ENCODE measurements at regions not wholly inside any gene's neighbourhood (a gene's known extent, or its start where the extent isn't known, plus 50 kb on each side); places are given as distances from the start of the nearest gene placed in this dataset.

GRCh38 chr4:101718810-101719209 is 71.7 kb upstream of the BANK1 start:
- H3K9me3 ChIP-seq (ENCODE audit: low read depth) = no peaks in the 10 kb centered on the region
- no peaks in the 10 kb centered on the region for H3K4me1 ChIP-seq (ENCODE audit: insufficient read depth)
- no peaks in the 10 kb centered on the region for H3K79me2 ChIP-seq
- H3K27ac ChIP-seq = no peak overlapping the region
- H2AFZ ChIP-seq = no peak overlapping the region
- H3K4me2 ChIP-seq = no peak overlapping the region
- TF ChIP-seq EZH2phosphoT487 (IDR thresholded peaks at IDR 0.05; ENCODE audit: low read depth, severe bottlenecking, unreplicated experiment) (no peak), EZH2 (IDR thresholded peaks at IDR 0.05; ENCODE audit: borderline replicate concordance) (no peak), CTCF (IDR thresholded peaks at IDR 0.05; ENCODE audit: poor library complexity) (no peak)
- DNase-seq (ENCODE audit: low spot score) = no peak
- H3K4me3 ChIP-seq = no peak overlapping the region
- no peaks in the 10 kb centered on the region for H3K36me3 ChIP-seq (replicated peaks; ENCODE audit: insufficient read depth, low read depth)
- H4K20me1 ChIP-seq (ENCODE audit: insufficient read depth, poor library complexity, severe bottlenecking) = no peaks in the 10 kb centered on the region
- WGBS (ENCODE audit: low lambda C conversion rate, missing lambda C conversion rate) = 75% methylated on average over 3 of the region's 3 CpGs
- H3K9me2 ChIP-seq (replicated peaks; ENCODE audit: insufficient read depth) = no peaks in the 10 kb centered on the region
- no peaks in the 10 kb centered on the region for H3K27me3 ChIP-seq

- H3K27me3 ChIP-seq = no peaks in the 10 kb centered on the region
- H2AFZ ChIP-seq = no peak overlapping the region
- H3K4me3 ChIP-seq = no peak overlapping the region
- no peaks in the 10 kb centered on the region for H3K9me2 ChIP-seq (replicated peaks; ENCODE audit: insufficient read depth)
- H3K27ac ChIP-seq = no peak overlapping the region
- WGBS (ENCODE audit: low lambda C conversion rate, missing lambda C conversion rate) = 88% methylated on average over 2 of the region's 2 CpGs
- H3K79me2 ChIP-seq = no peaks in the 10 kb centered on the region
- DNase-seq (ENCODE audit: low spot score) = no peak
- H3K4me1 ChIP-seq (ENCODE audit: insufficient read depth) = no peaks in the 10 kb centered on the region
- no peak overlapping the region for H3K4me2 ChIP-seq
- H3K9me3 ChIP-seq (ENCODE audit: low read depth) = no peaks in the 10 kb centered on the region
- H4K20me1 ChIP-seq (ENCODE audit: insufficient read depth, poor library complexity, severe bottlenecking) = no peaks in the 10 kb centered on the region
- no peaks in the 10 kb centered on the region for H3K36me3 ChIP-seq (replicated peaks; ENCODE audit: insufficient read depth, low read depth)
- TF ChIP-seq EZH2phosphoT487 (IDR thresholded peaks at IDR 0.05; ENCODE audit: low read depth, severe bottlenecking, unreplicated experiment) = no peak
- no peak for TF ChIP-seq EZH2 (IDR thresholded peaks at IDR 0.05; ENCODE audit: borderline replicate concordance)
- no peak for TF ChIP-seq CTCF (IDR thresholded peaks at IDR 0.05; ENCODE audit: poor library complexity)
These were observed 78.8 kb upstream of the BANK1 start for GRCh38 chr4:101711590-101712260.

- H3K79me2 ChIP-seq = no peaks in the 10 kb centered on the region
- no peaks in the 10 kb centered on the region for H3K4me1 ChIP-seq (ENCODE audit: insufficient read depth)
- no peak overlapping the region for H3K27ac ChIP-seq
- H3K9me2 ChIP-seq (replicated peaks; ENCODE audit: insufficient read depth) = no peaks in the 10 kb centered on the region
- H3K4me2 ChIP-seq = no peak overlapping the region
- H3K4me3 ChIP-seq = no peak overlapping the region
- TF ChIP-seq EZH2 (IDR thresholded peaks at IDR 0.05; ENCODE audit: borderline replicate concordance) = no peak
- no peak for TF ChIP-seq CTCF (IDR thresholded peaks at IDR 0.05; ENCODE audit: poor library complexity)
- TF ChIP-seq EZH2phosphoT487 (IDR thresholded peaks at IDR 0.05; ENCODE audit: low read depth, severe bottlenecking, unreplicated experiment) = no peak
- no peaks in the 10 kb centered on the region for H4K20me1 ChIP-seq (ENCODE audit: insufficient read depth, poor library complexity, severe bottlenecking)
- H2AFZ ChIP-seq = no peak overlapping the region
- H3K27me3 ChIP-seq = no peaks in the 10 kb centered on the region
- H3K9me3 ChIP-seq (ENCODE audit: low read depth) = peaks cover 4% of the 10 kb centered on the region
- WGBS (ENCODE audit: low lambda C conversion rate, missing lambda C conversion rate) = 83% methylated on average over 1 of the region's 1 CpG
- no peaks in the 10 kb centered on the region for H3K36me3 ChIP-seq (replicated peaks; ENCODE audit: insufficient read depth, low read depth)
- DNase-seq (ENCODE audit: low spot score) = no peak
These were observed 79.7 kb upstream of the BANK1 start for GRCh38 chr4:101710806-101711205.
